A549 (cell line): ENCODE measurements at regions not wholly inside any gene's neighbourhood (a gene's known extent, or its start where the extent isn't known, plus 50 kb on each side); places are given as distances from the start of the nearest gene placed in this dataset.

Source experiments
- ATAC-seq, 2 experiments: fragments of 200-7000 bp in 1 of 2; fragments of >200 bp in 1 of 2; cut with Nextera tagmentation in 1 of 2; cut with Tn5 transposase in 1 of 2; 3 replicates each; pipeline versions ENCODE4 v1.8.0 to v1.9.1; 2018 to 2020; ENCODE audit warnings: mild to moderate bottlenecking in 1 of 2, moderate library complexity in 1 of 2
- CTCF ChIA-PET: fragments of 300-600 bp; sonication (Branson Sonifier 250); formaldehyde crosslinking; extraction: SDS; loops from one replicate; lab custom pipeline; 2021; ENCODE audit warnings: antibody characterized with exemption, inconsistent platforms; lab: Yijun Ruan, JAX
- POLR2A ChIA-PET: fragments of 350-600 bp; formaldehyde crosslinking; extraction: SDS; loops from one replicate; lab custom pipeline; 2021; ENCODE audit warnings: antibody characterized with exemption, inconsistent platforms; lab: Yijun Ruan, JAX
- DNase-seq, 2 experiments: peaks; one replicate each; pipeline versions ENCODE4 v3.0.0 to v3.0.0-alpha.2; 2011 to 2016; ENCODE audit warnings: low read depth in 1 of 2, low spot score in 1 of 2
- FAIRE-seq: peaks from 2 replicates; lab custom pipeline; 2011; peaks lifted over from hg19 to GRCh38; lab: Jason Lieb, UNC
- H3K27ac ChIP-seq, 2 experiments: fragments of >200 bp; sonication (Bioruptor Twin); formaldehyde crosslinking; 3 replicates each; pipeline ENCODE4 v1.5.1; 2016 to 2017
- H3K4me1 ChIP-seq: fragments of >200 bp; sonication (Bioruptor Twin); formaldehyde crosslinking; 3 replicates; pipeline ENCODE4 v1.6.1; 2016
- H3K4me2 ChIP-seq: fragments of >200 bp; sonication (Bioruptor Twin); formaldehyde crosslinking; 3 replicates; pipeline ENCODE4 v1.6.1; 2016
- H3K4me3 ChIP-seq: fragments of >200 bp; sonication (Bioruptor Twin); formaldehyde crosslinking; 3 replicates; pipeline ENCODE4 v1.5.1; 2016
- H3K9me3 ChIP-seq: fragments of >200 bp; sonication (Bioruptor Twin); formaldehyde crosslinking; 3 replicates; pipeline ENCODE4 v1.6.1; 2016
- BHLHE40 ChIP-seq: IDR thresholded peaks from 2 replicates; pipeline ENCODE4 v1.6.1; 2012; ENCODE audit warnings: low read depth, low read length, inconsistent platforms
- CBX8 ChIP-seq: fragments of 200-600 bp; sonication (generic); IDR thresholded peaks from 2 replicates; pipeline ENCODE4 v1.6.1; 2016
- CEBPB ChIP-seq, 2 experiments: fragments of >200 bp in 1 of 2; sonication (Bioruptor Twin) in 1 of 2; formaldehyde crosslinking in 1 of 2; IDR thresholded peaks; 2 replicates each; pipeline ENCODE4 v1.6.1; 2012 to 2016
- E2F6 ChIP-seq: IDR thresholded peaks from 2 replicates; pipeline ENCODE4 v1.6.1; 2012; ENCODE audit warnings: low read depth, borderline replicate concordance
- EHF ChIP-seq: fragments of 250-450 bp; sonication (Bioruptor Pico); IDR thresholded peaks from 2 replicates; pipeline ENCODE4 v1.5.0; 2020; ENCODE audit warnings: mild to moderate bottlenecking
- EP300 ChIP-seq, 2 experiments: fragments of >200 bp; sonication (Bioruptor Twin); formaldehyde crosslinking; IDR thresholded peaks; 2 replicates in 1 of 2; 3 replicates in 1 of 2; pipeline ENCODE4 v1.6.1; 2016 to 2017
- FOSB ChIP-seq: fragments of 250-450 bp; sonication (Bioruptor Pico); IDR thresholded peaks from 2 replicates; pipeline ENCODE4 v1.5.0; 2020; ENCODE audit warnings: mild to moderate bottlenecking, moderate library complexity
- GATA3 ChIP-seq: IDR thresholded peaks from 2 replicates; pipeline ENCODE4 v1.6.1; 2012; ENCODE audit warnings: borderline replicate concordance
- HEYL ChIP-seq: fragments of 250-450 bp; sonication (Bioruptor Pico); IDR thresholded peaks from 2 replicates; pipeline ENCODE4 v1.8.0; 2021; ENCODE audit warnings: mild to moderate bottlenecking, moderate library complexity
- HOXB13 ChIP-seq: fragments of 250-450 bp; sonication (Bioruptor Pico); IDR thresholded peaks from 2 replicates; pipeline ENCODE4 v1.5.0; 2020; ENCODE audit warnings: low read depth, mild to moderate bottlenecking, moderate library complexity
- JUNB ChIP-seq: fragments of >200 bp; sonication (Bioruptor Twin); formaldehyde crosslinking; IDR thresholded peaks from 2 replicates; pipeline ENCODE4 v1.6.1; 2016
- KDM5A ChIP-seq: fragments of 200-600 bp; sonication (generic); IDR thresholded peaks from 2 replicates; pipeline ENCODE4 v1.6.1; 2016; ENCODE audit warnings: antibody characterized with exemption, mild to moderate bottlenecking
- MAFK ChIP-seq: fragments of 450-650 bp; IDR thresholded peaks from 2 replicates; pipeline ENCODE4 v1.6.1; 2014; ENCODE audit not compliant: partially characterized antibody
- MAZ ChIP-seq: fragments of 150-350 bp; IDR thresholded peaks from 2 replicates; pipeline ENCODE4 v1.6.1; 2014; ENCODE audit warnings: antibody characterized with exemption, low read depth, low read length, borderline replicate concordance
- NR3C1 ChIP-seq: fragments of >200 bp; sonication (Bioruptor Twin); formaldehyde crosslinking; IDR thresholded peaks from 3 replicates; pipeline ENCODE4 v1.6.1; 2017
- PHF8 ChIP-seq: fragments of 200-600 bp; sonication (generic); IDR thresholded peaks from 2 replicates; pipeline ENCODE4 v1.6.1; 2016; ENCODE audit warnings: low read depth, mild to moderate bottlenecking, antibody characterized with exemption, moderate library complexity, borderline replicate concordance
- POLR2AphosphoS2 ChIP-seq: conservative IDR thresholded peaks from 2 replicates; pipeline ENCODE4 v1.6.1; 2012; ENCODE audit warnings: low read length, improper control_type of control experiment, inconsistent platforms
- RARB ChIP-seq: fragments of 250-450 bp; sonication (Bioruptor Pico); IDR thresholded peaks from 2 replicates; pipeline ENCODE4 v1.8.0; 2021; ENCODE audit warnings: mild to moderate bottlenecking, moderate library complexity
- RCOR1 ChIP-seq: fragments of 150-350 bp; IDR thresholded peaks from 2 replicates; pipeline ENCODE4 v1.6.1; 2014; ENCODE audit warnings: antibody characterized with exemption, low read length, low read depth
- REST ChIP-seq: fragments of 200-600 bp; sonication (generic); IDR thresholded peaks from 2 replicates; pipeline ENCODE4 v1.6.1; 2016; ENCODE audit warnings: antibody characterized with exemption, mild to moderate bottlenecking, moderate library complexity
- SMC3 ChIP-seq: fragments of >200 bp; sonication (Bioruptor Twin); formaldehyde crosslinking; IDR thresholded peaks from 3 replicates; pipeline ENCODE4 v1.6.1; 2018; ENCODE audit warnings: inconsistent platforms
- SREBF2 ChIP-seq: fragments of 450-650 bp; IDR thresholded peaks from 2 replicates; pipeline ENCODE4 v1.6.1; 2014; ENCODE audit warnings: mild to moderate bottlenecking, moderate library complexity
- TFCP2L1 ChIP-seq: fragments of 250-450 bp; sonication (Bioruptor Pico); IDR thresholded peaks from 2 replicates; pipeline ENCODE4 v1.5.0; 2021; ENCODE audit warnings: mild to moderate bottlenecking
- TP53 ChIP-seq: fragments of 250-450 bp; sonication (Bioruptor Pico); IDR thresholded peaks from 2 replicates; pipeline ENCODE4 v1.5.0; 2021; ENCODE audit warnings: mild to moderate bottlenecking, moderate library complexity
- USF2 ChIP-seq: fragments of 450-650 bp; IDR thresholded peaks from 2 replicates; pipeline ENCODE4 v1.6.1; 2014; ENCODE audit warnings: antibody characterized with exemption
- ZFP36 ChIP-seq: fragments of 450-650 bp; IDR thresholded peaks from 2 replicates; pipeline ENCODE4 v1.6.1; 2014; ENCODE audit warnings: borderline replicate concordance; ENCODE audit not compliant: partially characterized antibody
- WGBS: methylation state at CpG from one replicate; pipeline ENCODE4 v1.1.6; 2017; ENCODE audit errors: missing lambda C conversion rate; 5-methylcytosine and 5-hydroxymethylcytosine counted together

- H3K4me1 ChIP-seq, result no peaks in the 10 kb centered on the region
- TF ChIP-seq PHF8 (no peak), CEBPB (IDR thresholded peaks at IDR 0.05) (no peak), MAFK (no peak), SMC3 (no peak), E2F6 (no peak), REST (no peak), EHF (CRISPR knock-in tag) (no peak), EP300 (IDR thresholded peaks at IDR 0.05) (no peak), HOXB13 (CRISPR knock-in tag) (no peak), RARB (CRISPR knock-in tag) (no peak), TP53 (no peak), BHLHE40 (no peak), FOSB (CRISPR knock-in tag) (no peak), JUNB (no peak), KDM5A (no peak), HEYL (CRISPR knock-in tag) (no peak), SREBF2 (no peak), TFCP2L1 (no peak), CBX8 (no peak)
Measured at GRCh38 chr11:113578033-113578380, 102.8 kb upstream of the DRD2 start.

GRCh38 chr11:113577356-113578032 is 102.3 kb upstream of the DRD2 start:
- FAIRE-seq, result no peak
- POLR2A ChIA-PET, result no interaction called here
- H3K27ac ChIP-seq, result no peak overlapping the region
- 40% methylated on average over 6 of the region's 6 CpGs for WGBS
- no peak overlapping the region for H3K4me2 ChIP-seq
- ATAC-seq, result no peak
- H3K4me3 ChIP-seq, result no peak overlapping the region
- TF ChIP-seq ZFP36 (no peak), GATA3 (no peak), RCOR1 (no peak), SREBF2 (no peak), MAZ (no peak), USF2 (no peak), MAFK (no peak), POLR2AphosphoS2 (no peak), NR3C1 (no peak)
- no peaks in the 10 kb centered on the region for H3K4me1 ChIP-seq
- CTCF ChIA-PET, result no interaction called here
- no peaks in the 10 kb centered on the region for H3K9me3 ChIP-seq
- no peak for DNase-seq

More at GRCh38 chr11:113578033-113578380, 102.8 kb upstream of the DRD2 start:
- ATAC-seq, result no peak
- Histone ChIP-seq H3K27ac (no peak overlapping the region), H3K4me2 (no peak overlapping the region), H3K9me3 (no peaks in the 10 kb centered on the region), H3K4me3 (no peak overlapping the region)
- WGBS, result 60% methylated on average over 1 of the region's 1 CpG
- ChIA-PET POLR2A (no interaction called here), CTCF (no interaction called here)
- no peak for FAIRE-seq
- no peak for DNase-seq
